Astrocyte (in vitro differentiated cells and primary cell): ENCODE measurements at regions not wholly inside any gene's neighbourhood (a gene's known extent, or its start where the extent isn't known, plus 50 kb on each side); places are given as distances from the start of the nearest gene placed in this dataset.

Source experiments
- EZH2 ChIP-seq: IDR thresholded peaks from 2 replicates; pipeline ENCODE4 v1.6.1; 2012; ENCODE audit warnings: mild to moderate bottlenecking, low read length, inconsistent platforms; ENCODE audit not compliant: insufficient read depth
- TF ChIP-seq, protein P1 (sequence below): IDR thresholded peaks from 2 replicates; pipeline ENCODE4 v1.5.1; 2011; ENCODE audit warnings: low read depth, mild to moderate bottlenecking, inconsistent platforms, low read length, moderate library complexity; ENCODE audit not compliant: insufficient read depth

DNA sequence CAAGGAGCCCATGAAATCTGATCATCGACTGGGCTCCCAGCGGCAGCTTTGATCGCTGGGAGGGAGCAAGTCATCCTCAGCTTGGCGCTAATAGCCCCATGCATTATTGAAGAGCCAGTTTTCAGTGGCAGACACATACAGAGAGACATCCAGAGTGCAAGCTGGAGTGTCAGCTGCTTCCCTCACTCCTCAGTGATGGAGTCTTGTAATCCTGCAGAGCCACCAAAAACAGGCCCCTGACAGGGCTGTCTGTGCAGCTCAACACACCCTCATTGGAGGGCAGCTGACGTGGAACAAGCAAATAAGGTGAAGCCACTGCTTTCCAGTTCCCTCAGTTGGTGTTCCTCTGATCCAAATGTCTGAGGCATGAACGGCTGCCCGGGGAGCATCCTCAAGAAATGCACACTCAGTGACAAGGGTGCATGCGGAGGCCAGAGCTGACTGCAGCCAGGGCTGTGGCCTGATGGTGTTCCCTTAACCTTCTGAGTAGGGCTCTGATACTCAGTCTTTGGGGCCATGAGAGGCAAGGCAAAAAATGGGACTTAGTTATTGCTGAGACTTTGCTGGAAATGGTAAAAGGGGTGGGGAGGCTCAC is 97.4 kb downstream of the RHOB start:
- TF ChIP-seq, protein P1, sequence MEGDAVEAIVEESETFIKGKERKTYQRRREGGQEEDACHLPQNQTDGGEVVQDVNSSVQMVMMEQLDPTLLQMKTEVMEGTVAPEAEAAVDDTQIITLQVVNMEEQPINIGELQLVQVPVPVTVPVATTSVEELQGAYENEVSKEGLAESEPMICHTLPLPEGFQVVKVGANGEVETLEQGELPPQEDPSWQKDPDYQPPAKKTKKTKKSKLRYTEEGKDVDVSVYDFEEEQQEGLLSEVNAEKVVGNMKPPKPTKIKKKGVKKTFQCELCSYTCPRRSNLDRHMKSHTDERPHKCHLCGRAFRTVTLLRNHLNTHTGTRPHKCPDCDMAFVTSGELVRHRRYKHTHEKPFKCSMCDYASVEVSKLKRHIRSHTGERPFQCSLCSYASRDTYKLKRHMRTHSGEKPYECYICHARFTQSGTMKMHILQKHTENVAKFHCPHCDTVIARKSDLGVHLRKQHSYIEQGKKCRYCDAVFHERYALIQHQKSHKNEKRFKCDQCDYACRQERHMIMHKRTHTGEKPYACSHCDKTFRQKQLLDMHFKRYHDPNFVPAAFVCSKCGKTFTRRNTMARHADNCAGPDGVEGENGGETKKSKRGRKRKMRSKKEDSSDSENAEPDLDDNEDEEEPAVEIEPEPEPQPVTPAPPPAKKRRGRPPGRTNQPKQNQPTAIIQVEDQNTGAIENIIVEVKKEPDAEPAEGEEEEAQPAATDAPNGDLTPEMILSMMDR: no peak
- TF ChIP-seq EZH2: no peak
